HL-60/S4 (cell line): ENCODE measurements at regions not wholly inside any gene's neighbourhood (a gene's known extent, or its start where the extent isn't known, plus 50 kb on each side); places are given as distances from the start of the nearest gene placed in this dataset.
"Not testable (repeated sequence)": the region's sequence is repeated elsewhere in the genome, so short reads cannot be mapped to it uniquely, and the experiment has no call there.

ENCODE experiments used
- in situ Hi-C: fragments of 300-500 bp; cut with MboI; formaldehyde crosslinking; loops from 2 replicates; pipeline ENCODE4 v1.14.3; 2022; ENCODE audit warnings: low sequenced_read_pairs

DNA sequence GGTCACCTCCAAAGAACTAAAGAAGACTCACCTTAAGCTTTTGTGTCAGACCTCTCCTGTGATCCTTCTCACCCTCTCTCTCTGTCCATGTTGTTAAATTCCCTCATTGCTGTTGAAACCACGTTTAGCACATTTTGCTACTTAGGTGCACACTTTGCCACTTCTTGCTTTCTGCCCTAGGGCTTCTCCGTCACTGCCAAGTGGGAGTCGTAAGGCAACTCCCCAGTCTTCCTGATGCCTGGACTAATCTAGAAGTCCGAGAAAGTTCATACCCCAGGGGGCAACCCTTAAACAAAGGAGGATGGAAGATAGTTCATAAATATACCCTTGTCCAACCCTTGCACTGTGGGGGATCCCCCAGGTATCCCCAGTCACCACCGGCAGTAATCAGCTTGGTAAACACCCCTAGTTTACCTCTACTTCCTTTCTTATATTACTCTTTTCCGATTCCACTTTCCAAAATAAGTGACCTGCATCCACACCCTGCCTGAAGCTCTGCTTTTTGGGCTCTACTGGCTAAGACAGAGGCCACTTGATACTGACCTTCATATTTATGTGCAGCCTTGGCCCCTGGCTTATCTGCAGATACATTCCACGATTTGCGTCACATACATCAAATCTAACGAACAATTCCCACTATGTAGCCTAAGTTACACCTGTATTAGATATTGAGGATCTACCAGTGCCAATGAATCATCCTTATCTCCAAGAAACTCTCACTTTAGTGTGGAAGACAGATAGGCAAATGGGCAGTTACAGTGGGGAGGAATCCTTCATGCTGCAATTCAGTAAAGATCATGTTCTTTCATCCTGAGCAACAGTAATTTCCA, 776.2 kb downstream of the RNF144A start:
- in situ Hi-C loops: no loop called here

DNA sequence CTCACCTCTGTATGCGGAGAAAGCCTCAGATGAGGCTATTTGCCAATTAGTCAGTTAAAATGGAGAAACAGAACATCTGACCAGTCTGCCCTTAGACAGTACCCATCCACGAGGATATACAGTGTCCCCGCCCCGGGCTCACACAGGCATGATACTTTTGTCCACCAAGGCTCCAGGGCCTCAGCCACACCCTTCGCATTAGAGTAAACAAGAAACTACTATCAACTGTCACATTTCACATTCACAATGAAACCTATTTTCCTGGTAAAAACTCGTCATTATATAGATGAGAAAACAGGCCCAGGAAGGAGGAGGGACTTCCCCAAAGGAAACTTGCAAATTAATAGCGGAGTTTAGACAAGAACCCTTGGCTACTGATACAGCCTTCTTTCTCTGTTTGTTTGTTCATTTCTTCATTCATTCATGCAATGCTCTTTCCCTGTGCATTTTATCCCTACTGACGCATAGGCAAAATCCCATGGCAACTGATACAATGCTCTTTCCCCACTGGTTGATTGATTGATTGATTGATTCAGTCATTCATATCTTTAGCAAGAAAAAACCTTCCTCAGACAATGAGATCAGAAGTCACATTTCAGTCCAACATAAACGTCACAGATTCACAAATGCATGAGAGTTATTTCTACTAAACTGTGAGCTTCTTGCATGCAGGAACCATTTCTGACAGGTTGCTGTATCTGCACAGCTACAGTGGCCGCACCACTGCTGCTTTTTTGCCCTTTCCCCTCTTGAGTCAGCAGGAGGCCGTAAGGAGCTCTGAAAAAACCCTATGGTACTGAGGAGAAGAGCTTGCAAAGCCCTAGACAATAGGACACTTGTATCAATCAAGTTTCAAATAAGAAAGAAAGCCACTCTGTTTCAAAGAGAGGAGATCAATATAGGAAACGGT, 777.1 kb downstream of the RNF144A start:
- in situ Hi-C loops: no loop called here

DNA sequence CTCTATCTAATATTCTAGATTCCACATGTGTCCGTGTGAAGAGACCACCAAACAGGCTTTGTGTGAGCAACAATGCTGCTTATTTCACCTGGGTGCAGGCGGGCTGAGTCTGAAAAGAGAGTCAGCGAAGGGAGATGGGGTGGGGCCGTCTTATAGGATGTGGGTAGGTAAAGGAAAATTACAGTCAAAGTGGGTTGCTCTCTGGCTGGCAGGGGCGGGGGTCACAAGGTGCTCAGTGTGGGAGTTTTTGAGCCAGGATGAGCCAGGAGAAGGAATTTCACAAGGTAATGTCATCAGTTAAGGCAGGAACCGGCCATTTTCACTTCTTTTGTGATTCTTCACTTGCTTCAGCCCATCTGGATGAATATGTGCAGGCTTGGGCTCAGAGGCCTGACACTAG, 779.3 kb downstream of the RNF144A start:
- in situ Hi-C loops: not testable (repeated sequence)

DNA sequence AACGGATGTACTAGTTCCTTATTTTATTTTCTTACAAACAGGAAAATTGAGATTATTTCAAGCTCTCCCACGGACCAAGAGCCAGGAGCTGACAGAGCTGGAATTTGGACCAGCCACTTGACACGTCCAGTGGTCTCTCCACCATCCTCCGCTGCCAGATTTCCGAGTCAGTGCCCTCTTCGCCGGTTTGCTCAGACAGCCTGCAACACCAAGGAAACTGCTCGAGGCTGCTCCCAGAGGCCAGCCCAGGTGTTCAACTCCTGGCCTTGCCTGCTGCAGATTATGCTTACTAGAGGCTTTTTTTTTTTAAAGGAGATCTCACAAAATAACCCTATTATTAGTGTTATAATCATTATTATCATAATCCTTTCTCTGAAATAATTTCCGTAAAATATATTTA, 779.8 kb downstream of the RNF144A start:
- in situ Hi-C loops: no loop called here

DNA sequence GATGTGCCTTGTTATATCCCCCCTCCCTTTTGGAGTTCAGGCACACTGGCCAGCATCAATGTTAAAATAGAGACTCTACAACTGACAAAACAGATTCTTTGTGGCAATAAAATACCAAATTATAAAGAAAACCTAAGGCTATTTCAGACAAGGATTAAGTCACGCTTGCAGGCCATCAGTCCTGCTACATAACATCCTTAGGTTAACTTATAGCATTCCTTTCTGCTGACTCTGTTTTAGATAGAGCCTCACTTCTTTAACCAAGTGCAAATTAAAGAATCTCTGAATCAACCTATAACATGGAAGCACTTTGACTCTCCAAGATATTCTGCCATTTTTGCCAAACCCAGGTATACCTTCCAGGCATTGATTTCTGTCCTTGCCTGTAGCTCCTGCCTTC, 784.6 kb downstream of the RNF144A start:
- in situ Hi-C loops: no loop called here

DNA sequence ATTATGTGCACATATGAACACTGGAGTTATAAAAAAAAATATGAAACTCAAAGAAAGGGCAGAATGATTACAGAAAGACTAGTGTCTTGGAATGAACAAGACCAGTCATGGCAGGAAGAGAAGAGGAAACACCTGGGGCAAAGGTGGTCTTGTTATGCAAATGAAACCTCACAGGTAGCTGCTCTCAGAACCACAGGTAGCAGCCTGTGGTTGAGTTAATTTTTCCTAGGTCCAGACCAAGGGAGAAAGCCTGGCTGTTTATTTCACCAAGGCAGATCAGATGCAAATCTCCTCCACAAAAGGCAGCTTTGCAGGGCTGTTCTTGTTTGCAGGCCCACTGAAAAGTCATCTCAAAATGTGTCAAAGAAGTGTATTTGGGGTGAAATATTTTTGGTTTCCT, 785.8 kb downstream of the RNF144A start:
- in situ Hi-C loops: no loop called here

DNA sequence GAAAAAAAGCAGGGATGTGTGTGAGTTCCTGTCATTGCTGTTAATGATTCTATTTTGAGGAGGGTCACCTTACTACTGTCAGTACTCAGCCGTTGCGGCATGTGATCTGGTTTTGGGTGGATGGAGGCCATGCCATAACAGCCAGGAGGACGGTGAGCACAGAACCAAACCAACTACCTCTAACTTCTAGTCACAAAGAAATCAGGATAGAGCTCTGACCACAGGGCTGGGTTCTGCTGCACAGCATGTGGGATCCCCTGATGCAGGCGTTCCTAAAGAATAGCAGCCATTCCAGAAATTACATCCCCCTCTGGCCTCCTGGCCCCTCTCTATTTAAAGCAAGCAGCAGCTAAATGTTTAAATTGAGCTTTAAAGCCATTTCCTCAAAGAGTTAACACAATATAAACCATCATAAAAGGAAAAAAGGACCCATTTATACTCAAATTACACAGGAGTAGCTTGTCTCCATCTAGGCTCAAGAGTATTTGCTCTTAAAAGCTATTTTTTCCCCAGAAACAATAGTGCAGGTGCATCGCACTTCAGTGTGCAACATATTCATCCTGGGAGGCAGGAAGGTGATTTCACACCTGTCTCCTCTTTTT, 786.4 kb downstream of the RNF144A start:
- in situ Hi-C loops: no loop called here

DNA sequence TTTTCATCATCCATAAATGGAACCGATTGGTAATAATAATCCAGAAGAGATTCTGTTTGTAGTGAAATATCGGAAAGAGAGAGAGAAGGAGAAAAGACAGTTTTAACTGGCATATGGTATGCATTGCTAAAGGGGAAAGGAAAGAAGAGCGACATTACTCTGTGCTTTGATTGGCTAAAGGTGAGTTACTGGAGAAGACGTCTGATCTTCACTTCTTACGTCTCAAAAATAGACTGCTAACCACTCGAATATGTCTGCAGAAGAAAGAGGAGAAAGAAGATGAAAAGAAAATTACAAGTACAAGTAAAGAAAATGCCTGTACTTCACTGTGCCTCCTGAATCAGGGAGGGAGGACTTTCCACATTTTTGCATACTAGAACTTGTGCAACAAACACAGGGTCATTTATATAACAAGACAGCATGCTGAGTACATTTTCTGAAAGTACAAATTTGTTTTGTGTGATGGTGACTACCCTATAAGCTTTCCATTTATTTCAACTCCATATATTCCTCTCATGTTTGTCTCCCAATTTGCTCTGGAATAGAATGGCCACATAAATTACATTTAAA, 787.2 kb downstream of the RNF144A start:
- in situ Hi-C loops: no loop called here

DNA sequence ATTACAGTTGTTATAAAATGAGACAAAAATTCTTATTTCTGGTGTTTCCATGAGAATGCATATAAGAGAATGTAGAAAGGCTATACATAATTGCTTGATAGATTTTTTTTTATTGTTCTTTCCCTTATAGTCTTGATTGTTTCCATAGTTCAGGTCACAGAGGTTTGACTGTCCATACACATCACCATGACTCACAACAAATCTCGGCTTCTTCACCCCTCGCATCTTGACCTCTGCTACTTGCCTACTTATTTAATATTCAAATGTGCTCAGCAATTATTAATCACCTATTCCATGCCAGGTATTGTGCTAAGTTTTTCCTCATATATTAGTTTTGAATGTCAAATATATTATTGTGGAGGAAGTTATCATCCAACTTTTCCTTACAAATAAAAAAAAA, 789.6 kb downstream of the RNF144A start:
- in situ Hi-C loops: no loop called here

DNA sequence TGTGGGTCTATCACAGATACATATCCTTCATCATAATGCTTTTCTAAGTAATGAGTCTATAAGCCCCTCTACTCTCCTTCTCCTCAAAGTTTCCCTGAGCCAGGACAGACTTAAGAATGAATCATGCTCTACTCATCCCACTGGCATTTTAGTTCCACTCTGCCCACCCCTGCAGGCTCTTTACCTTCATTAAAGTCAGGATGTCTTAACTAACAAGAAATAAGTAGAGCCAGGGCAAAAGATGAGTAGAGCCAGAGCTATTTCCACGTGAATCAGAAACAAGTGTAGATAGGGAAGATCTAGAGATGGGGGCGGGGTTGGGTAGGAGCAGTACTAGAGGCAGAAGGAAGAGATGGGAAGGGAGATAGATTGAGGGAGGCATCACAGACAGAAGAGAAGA, 790.5 kb downstream of the RNF144A start:
- in situ Hi-C loops: no loop called here

DNA sequence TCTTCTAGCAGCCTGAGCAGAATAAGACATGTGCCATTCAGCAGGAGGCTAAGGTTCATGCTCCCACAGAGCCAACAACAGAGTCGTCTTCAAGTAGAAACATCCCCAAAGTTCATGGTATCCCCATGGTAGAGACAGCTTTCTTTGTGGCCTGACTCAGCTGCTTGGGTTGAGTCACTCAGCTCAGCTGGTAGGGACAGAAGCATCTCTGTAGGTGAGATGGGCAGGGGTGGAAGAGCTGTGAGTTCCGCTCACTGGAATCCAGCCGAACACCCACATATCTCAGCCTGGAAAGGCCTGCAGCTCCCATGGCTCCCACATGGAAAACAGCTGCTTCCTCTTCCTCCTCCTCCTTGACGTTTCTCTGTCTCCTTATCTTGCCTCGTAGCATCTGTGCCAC, 792.7 kb downstream of the RNF144A start:
- in situ Hi-C loops: no loop called here

DNA sequence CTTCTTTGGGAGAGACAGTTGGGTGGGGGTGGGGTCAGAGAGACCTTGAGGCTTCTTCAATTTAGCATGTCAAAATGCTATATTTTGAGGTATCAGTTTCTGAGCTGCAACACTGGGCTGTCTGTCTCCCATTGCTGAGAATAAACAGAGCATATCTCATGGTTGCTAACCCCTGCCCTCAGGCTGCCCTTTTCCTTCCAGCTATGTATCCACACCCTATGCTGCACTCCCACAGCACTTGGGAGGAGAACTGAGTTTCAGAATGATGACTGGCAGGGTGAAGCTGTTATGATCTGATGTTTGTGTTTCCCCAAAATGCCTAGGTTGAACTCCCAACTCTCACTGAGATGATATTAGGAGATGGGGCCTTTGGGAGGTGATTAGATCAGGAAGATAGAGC, 794.0 kb downstream of the RNF144A start:
- in situ Hi-C loops: no loop called here

DNA sequence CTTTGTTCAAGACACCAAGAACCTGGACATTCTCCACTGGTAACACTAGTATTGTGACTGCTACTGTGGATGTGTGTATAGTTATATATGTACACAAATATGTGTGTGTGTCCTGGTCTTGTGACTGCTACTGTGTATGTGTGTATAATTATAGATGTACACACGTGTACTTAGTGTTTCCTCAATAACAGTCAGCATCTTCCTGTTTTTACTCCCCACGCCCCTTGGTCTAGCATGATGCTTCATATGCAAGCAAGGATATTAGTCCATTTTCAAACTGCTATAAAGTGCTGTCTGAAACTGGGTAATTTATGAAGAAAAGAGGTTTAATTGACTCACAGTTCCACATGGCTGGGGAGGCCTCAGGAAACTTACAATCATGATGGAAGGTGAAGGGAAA, 802.7 kb downstream of the RNF144A start:
- in situ Hi-C loops: no loop called here

DNA sequence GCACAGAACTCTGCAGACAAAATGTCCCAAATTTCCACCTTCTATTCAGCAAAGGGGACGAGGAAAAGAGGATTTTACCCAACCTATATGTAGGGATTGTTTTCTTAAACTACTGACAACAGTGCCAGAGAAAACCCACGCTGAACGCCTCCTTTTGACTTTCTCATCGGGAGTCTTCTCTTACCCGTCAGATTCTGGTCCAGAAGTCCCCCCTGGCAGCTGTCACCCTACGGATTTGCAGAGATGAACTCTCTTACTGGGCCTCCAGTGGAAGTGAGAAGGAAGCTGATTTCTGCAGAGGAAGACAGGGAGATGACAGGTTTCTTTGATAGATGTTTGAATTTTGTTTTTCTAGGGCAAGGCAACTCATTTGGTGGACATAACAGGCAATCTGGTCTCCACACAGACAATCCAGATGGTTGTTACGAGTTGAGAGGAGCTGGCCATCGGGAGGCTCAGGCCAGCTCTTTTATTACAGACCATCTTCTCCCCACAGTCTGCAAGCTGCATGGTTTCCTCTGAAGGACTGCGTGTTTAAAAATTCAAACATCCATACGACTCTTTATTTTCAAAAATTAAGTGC, 804.3 kb downstream of the RNF144A start:
- in situ Hi-C loops: no loop called here

DNA sequence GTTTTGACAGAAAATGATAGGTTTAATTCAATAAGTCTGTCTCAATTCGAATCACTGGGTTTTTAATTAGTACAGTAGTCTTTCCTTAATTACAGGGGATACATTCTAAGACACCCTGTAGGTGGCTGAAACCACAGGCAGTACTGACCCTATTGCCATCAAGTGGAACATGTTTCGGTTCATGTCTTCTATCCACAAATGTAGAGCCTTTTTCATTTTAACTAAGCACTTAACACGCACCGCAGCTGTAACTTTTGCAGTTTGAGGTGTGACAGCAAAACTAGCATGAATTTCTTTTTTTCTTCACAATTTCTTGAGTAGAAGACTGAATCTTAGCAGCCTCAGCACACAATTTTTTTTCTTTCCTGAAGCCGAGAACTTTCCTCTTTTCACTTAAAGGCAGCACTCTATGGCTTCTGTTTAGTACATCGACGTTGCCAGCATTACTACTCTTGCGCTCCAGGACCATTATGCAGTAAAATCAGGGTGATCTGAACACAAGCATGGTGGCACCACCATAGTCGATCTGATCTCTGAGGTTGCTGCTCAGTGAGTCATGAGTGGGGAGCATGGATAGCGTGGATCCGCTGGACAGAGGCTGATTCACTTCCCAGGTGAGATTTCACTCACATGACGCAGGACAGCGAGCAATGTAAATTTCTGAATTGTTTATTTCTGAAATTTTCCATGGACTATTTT, 805.1 kb downstream of the RNF144A start:
- in situ Hi-C loops: no loop called here

DNA sequence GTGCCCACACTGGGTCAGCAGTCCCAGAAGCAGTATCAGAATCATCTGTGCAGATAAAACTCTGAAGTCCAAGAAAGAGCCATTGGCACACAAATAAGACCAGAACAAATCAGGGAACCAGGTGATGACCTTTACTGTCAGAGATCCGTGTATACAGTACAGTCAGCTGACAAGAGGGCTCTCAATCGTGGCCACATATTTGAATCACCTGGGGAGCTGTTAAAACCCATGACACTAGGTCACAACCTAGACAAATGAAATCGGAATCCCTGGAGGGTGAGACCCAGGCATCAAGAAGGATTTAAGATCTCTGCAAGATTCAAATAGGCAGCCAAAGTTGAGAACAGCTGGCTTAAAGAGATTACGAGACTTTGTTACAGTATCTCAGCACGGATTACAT, 807.1 kb downstream of the RNF144A start:
- in situ Hi-C loops: no loop called here

DNA sequence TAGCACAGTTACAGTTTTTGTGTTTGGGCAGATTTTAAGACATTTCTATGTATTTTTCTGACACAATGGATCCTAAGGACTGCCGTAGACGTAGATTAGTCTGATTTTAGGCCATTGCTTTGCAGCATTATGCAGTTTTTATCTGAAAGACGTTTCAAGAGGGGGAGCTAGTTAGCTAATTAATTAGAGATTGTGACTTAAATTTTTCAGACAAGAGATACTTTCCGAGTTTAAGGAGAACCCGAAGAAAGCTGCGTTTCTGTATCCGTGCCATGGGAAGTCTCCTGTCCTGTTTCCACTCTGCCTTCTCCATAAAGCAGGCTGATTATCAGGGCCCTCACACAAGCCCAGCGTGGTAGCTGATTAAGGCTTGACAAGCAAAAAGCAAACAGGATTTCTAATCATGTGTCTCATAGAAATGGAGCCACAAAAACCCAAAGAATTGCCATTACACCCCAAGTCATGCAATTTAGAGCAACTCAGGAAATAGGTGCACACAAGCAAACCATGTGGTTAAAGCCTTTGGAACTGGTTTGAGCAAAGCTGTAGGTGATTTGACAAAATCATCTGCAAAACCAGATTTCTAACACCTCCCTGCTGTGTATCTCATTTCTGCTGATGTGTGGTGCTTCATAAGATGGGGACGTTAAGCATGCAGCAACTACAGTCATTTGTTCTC, 808.1 kb downstream of the RNF144A start:
- in situ Hi-C loops: no loop called here

DNA sequence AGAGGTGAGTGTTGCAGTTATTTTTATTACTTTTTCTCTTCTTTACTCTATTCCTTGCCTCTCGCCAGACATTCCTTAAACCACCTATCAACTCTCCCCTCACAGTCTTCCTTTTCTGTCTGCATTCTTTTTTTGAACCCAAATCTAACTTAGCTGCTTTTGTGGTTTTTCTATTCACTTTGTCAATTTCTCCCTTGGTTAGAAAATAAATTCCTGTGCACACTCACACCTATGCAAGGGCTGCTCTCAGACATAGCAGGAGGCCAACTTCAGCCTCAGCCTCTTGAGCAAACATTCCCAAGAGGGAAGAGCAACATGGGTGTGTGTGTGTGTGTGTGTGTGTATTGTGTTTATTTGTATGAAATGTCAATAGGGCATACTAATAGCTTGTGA, 808.6 kb downstream of the RNF144A start:
- in situ Hi-C loops: no loop called here

DNA sequence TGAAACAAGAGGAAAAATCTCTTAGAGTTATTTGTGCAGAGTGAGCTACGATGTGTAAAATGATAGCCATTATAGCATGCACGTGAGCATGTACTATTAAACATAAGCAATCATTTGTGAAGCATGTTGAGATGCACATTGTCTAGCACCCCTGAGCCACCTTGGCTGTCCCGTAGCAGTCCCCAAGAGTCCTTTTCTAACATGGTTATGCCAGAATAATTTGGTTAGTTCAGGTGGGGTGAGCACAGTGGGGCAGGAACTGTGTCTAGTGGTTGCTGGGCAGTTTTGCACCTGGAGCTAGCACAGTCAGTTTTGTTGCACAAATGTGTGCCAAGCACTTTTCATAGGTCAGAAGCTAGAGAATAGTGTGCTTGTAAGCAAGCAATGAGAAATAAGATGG, 809.8 kb downstream of the RNF144A start:
- in situ Hi-C loops: no loop called here

DNA sequence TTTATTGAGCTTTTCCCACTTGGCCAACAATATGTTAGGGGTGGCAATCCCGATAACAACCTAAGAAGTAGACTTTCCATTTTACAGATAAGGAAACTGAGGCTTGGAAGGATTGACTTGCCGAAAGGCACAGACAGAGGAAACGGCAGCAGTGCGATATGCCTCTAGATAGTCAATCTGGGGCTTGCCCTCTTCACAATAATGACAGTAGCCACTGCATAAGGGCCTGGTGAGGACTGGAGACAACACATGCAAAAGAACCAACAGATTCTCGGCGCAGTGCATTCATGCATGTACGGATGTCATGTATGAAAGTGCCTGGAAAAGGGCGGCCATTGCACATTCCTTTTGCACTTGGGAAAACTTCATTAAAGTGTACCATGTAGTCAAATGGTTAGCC, 811.2 kb downstream of the RNF144A start:
- in situ Hi-C loops: no loop called here
